HG02852 (cell line): ENCODE measurements at regions not wholly inside any gene's neighbourhood (a gene's known extent, or its start where the extent isn't known, plus 50 kb on each side); places are given as distances from the start of the nearest gene placed in this dataset.

Source experiments
- ATAC-seq: cut with Tn5 transposase; IDR thresholded peaks from one replicate; pipeline ENCODE4 v1.9.1; 2021; ENCODE audit warnings: mild to moderate bottlenecking, moderate library complexity; ENCODE audit not compliant: unreplicated experiment

GRCh38 chr10:14396411-14397048 is 65.8 kb upstream of the FRMD4A start:
- ATAC-seq = no peak

- ATAC-seq = no peak
These were observed 63.5 kb upstream of the FRMD4A start for GRCh38 chr10:14394179-14394578.

- no peak for ATAC-seq
These were observed 60.6 kb upstream of the FRMD4A start for GRCh38 chr10:14391342-14391741.

GRCh38 chr10:14389981-14390590 is 59.4 kb upstream of the FRMD4A start:
- ATAC-seq = peak; percentile 78

GRCh38 chr10:14385596-14386593 is 55.2 kb upstream of the FRMD4A start:
- ATAC-seq = no peak

GRCh38 chr10:14384915-14385314 is 54.2 kb upstream of the FRMD4A start:
- ATAC-seq = no peak

GRCh38 chr10:14384116-14384730 is 53.5 kb upstream of the FRMD4A start:
- ATAC-seq = no peak

GRCh38 chr10:14383266-14383665 is 52.5 kb upstream of the FRMD4A start:
- no peak for ATAC-seq

- ATAC-seq = no peak
These were observed 51.8 kb upstream of the FRMD4A start for GRCh38 chr10:14382531-14382930.

GRCh38 chr10:14382022-14382421 is 51.3 kb upstream of the FRMD4A start:
- ATAC-seq = peak; percentile 67

GRCh38 chr10:14381475-14381874 is 50.8 kb upstream of the FRMD4A start:
- ATAC-seq = no peak

GRCh38 chr10:14380746-14381145 is 50.0 kb upstream of the FRMD4A start:
- ATAC-seq = no peak
